Fibroblast of gingiva (primary cell): ENCODE measurements at regions not wholly inside any gene's neighbourhood (a gene's known extent, or its start where the extent isn't known, plus 50 kb on each side); places are given as distances from the start of the nearest gene placed in this dataset.
"Not testable (repeated sequence)": the region's sequence is repeated elsewhere in the genome, so short reads cannot be mapped to it uniquely, and the experiment has no call there.

Source experiments
- DNase-seq: peaks from one replicate; pipeline ENCODE4 v3.0.0-alpha.2; 2011; ENCODE audit warnings: low read depth

DNA sequence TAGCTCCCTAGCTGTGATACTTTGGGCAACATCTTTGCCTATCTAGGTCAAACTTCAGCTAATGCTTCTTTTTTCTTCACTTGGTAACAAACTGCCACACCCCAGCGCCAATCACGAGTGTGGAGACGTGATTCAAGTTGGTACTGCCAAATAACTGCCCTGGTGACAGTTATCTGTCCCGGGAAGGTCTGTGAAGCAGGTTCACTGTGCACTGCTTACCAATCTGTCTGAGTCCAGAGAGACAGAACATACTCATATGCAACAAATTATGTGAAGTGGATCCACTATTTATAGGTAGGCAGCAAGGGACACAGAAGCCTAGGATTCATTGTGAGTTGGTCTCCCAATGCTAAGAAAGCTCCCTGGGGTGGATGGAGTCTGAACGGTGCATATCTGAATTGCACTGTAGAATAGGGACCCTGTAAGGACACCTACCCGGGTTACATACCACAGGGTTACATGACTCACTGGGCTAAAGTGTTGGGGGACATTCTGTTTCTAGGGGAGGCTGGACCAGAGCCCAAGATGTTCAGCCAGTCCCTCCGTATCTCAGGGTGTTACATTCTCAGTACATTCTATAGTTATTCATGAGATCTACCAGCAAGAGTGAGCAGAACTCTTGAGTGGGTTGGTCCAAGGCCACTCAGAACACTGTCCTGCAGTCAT is 95.4 kb upstream of the STC2 start:
- DNase-seq, result no peak

GRCh38 chr5:173420108-173420507 is 91.9 kb upstream of the STC2 start:
- no peak for DNase-seq

- DNase-seq, result no peak
Measured at GRCh38 chr5:173413471-173413982, 85.3 kb upstream of the STC2 start.

GRCh38 chr5:173412566-173412965 is 84.4 kb upstream of the STC2 start:
- DNase-seq, result peak; percentile 46

DNA sequence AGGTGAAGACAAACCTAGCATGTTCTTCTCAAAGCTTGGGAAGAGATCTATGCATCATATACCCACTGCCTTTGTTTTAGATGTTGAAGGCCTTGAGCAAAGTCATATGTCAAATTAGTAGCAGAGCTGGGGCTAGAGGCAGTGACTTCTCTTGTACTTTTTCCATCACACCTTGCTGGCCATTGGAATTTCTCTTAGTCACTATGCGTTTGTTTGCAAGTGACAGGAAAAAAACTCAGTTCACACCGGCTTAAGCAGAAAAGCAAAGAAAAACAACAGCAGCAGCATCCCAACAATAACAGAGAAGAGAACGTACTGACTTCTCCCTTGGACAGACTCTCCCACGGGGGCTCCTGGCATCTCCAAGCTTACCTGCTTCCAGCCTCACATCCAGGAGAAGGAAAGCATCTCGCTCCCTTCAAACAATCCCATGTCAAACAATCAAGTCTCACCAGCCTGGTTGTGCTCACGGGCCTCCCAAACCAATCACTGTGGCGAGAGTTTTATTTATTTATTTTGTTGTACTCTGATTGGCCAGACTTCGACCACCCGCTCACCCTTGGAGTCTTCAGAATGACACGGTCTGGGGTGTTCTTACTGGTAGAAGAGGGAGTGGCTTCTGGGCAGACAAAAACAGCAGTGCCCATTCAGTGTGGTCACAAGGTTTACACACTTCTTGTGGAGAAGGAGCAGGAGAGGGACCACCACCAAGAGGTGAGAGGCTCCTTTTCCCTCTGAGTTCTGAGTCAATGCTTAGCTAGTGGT is 83.8 kb upstream of the STC2 start:
- no peak for DNase-seq

GRCh38 chr5:173410459-173411233 is 82.4 kb upstream of the STC2 start:
- no peak for DNase-seq

GRCh38 chr5:173408946-173409345 is 80.7 kb upstream of the STC2 start:
- peak; percentile 17 for DNase-seq

DNA sequence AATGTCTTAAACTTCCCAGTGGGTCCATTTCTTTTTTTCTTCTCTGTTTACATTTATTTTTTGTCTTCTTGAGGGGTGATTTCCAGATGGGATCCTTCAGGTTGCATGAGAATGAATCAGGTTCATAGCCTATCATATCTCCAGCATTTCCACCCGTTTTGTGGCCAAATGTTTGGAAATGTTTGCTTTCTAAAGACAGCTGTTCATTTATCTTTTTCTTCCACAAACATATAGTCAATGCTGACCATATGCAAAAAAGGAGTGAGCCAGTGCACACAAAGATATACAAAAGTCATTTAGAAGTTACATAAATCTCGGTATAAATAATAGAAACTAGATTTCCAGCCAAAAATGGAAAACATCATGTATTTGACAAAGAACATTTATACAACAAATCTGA is 71.6 kb upstream of the STC2 start:
- DNase-seq, result no peak

GRCh38 chr5:173397516-173397915 is 69.3 kb upstream of the STC2 start:
- DNase-seq, result no peak

GRCh38 chr5:173396311-173396993 is 68.2 kb upstream of the STC2 start:
- DNase-seq, result peak; percentile 21

GRCh38 chr5:173395933-173396308 is 67.7 kb upstream of the STC2 start:
- DNase-seq, result no peak

DNA sequence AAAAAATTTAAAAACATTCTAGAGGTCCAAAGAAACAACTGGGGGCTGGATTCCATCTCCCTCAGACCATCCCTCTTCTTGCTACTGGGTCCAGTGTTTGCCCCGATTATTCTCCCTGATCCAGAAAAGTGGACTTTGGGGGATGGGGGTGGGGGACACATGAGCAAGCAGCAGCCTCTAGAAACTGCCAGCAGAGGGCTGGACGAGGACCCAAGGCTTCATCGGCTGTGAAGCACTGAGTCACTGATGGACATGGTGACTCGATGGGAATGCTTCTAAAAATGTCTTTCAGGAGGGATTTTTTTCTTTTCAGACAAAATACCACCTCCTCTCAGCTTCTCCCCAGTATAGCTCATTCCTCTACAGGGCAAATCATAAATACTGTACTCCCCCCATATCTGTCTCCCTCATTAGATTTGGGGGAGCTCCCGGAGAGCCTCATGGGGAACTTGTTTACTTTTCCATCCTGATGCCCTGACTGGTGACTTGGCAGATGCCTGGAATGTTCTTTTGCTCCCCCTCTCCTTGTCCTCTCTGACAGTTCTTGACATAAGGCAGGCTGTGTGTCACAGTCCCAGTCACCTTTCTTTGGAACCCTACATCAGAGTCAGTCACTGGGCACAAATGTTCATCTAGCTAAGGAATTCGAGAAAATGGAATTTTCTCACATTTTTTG is 67.2 kb upstream of the STC2 start:
- DNase-seq, result peak; percentile 47

GRCh38 chr5:173394701-173395100 is 66.5 kb upstream of the STC2 start:
- DNase-seq, result no peak

GRCh38 chr5:173392172-173392571 is 64.0 kb upstream of the STC2 start:
- no peak for DNase-seq

DNA sequence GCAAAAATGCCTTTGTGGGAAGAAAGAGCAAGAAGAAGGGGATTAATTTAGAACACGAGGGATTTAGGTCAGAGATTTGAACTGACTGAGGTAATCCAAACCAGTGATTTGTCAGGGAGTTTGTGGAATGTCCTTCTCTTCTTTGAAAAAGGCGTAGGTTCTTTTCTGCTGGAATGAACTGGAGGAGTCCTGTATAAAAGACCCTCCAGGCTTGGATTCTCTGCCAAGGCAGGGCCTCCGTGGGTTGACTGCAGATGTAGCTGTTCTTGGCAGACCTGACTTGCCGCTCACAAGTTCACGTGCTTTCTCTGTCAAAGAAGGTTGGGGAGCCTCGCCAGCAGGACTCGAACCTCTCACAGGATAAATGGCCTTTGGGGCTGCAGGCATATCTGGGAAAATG is 62.8 kb upstream of the STC2 start:
- no peak for DNase-seq

GRCh38 chr5:173387293-173387692 is 59.1 kb upstream of the STC2 start:
- DNase-seq, result not testable (repeated sequence)

- DNase-seq, result no peak
Measured at GRCh38 chr5:173385832-173386360, 57.7 kb upstream of the STC2 start.

GRCh38 chr5:173383711-173384110 is 55.5 kb upstream of the STC2 start:
- DNase-seq, result no peak

DNA sequence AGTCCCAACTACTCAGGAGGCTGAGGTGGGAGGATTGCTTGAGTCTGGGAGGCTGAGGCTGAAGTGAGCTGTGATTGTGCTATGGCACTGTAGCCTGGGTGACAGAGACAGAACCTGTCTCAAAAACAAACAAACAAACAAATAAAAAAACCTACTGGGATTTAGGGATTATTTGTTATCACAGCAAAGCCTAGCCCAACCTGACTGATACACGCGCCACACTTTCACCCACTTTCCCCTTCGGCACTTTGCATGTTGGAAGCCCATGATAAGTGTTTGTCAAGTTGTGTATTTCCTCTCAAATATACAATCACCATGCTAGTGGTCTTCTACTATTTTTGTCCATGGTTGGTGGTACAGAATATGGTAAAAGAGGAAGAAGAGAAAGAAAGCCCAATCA is 50.5 kb upstream of the STC2 start:
- DNase-seq, result no peak
